Activated CD8-positive, alpha-beta memory T cell treated with anti-CD3 and anti-CD28 coated beads, Interleukin-2, amount 10 ng/mL, durations not matched to agents 7 days and 5 days (primary cell): ENCODE measurements at regions not wholly inside any gene's neighbourhood (a gene's known extent, or its start where the extent isn't known, plus 50 kb on each side); places are given as distances from the start of the nearest gene placed in this dataset.
A peak's percentile ranks its signal among the peaks of the same experiment; 100 is the strongest.
"Not testable (repeated sequence)": the region's sequence is repeated elsewhere in the genome, so short reads cannot be mapped to it uniquely, and the experiment has no call there.

ENCODE experiments used
- ATAC-seq: fragments of 150-1000 bp; cut with Tn5 transposase; one replicate; pipeline ENCODE4 v1.10.0; 2021; ENCODE audit warnings: moderate library complexity
- CTCF ChIA-PET: fragments of 350-600 bp; sonication (Branson Sonifier 250); formaldehyde crosslinking; loops from one replicate; lab custom pipeline; 2021; ENCODE audit warnings: antibody characterized with exemption; lab: Charles Lee
- DNase-seq: peaks from one replicate; pipeline ENCODE4 v3.0.0-alpha.2; 2020
- H3K27ac Mint-ChIP-seq: one replicate; pipeline ENCODE4 v1.8.0; 2021; ENCODE audit warnings: mild to moderate bottlenecking, mixed read lengths
- H3K27me3 Mint-ChIP-seq: one replicate; pipeline ENCODE4 v1.8.0; 2021; ENCODE audit warnings: mixed read lengths
- H3K36me3 Mint-ChIP-seq: one replicate; pipeline ENCODE4 v1.8.0; 2021; ENCODE audit warnings: mild to moderate bottlenecking, mixed read lengths
- H3K4me1 Mint-ChIP-seq: one replicate; pipeline ENCODE4 v1.8.0; 2021; ENCODE audit warnings: mixed read lengths
- H3K4me3 Mint-ChIP-seq: one replicate; pipeline ENCODE4 v1.8.0; 2021; ENCODE audit warnings: mild to moderate bottlenecking, moderate library complexity, mixed read lengths
- H3K9me3 Mint-ChIP-seq: one replicate; pipeline ENCODE4 v1.8.0; 2022; ENCODE audit warnings: low read depth, mixed read lengths

DNA sequence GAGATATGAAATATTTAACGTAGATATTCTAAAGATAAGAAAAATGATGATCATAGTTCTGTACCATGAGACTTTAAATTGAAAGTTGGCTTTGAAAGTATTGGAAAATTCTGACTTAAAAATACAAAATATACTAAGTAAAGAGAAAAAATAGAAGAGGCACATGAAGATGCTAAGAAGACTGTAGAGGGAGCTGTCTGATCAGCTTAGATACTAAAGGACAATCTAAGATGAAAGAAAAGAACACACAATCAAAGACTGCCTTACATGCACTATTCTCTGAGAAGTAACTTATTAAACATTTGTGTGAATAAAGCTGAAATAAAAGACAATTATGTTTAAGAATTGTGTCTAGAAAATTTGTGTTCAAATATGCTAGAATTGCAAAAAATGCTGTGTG, 55.1 kb downstream of the RBMXL2 start:
- Mint-ChIP-seq H3K27ac (no peak overlapping the region), H3K9me3 (no peaks in the 10 kb centered on the region), H3K36me3 (no peaks in the 10 kb centered on the region), H3K27me3 (peaks cover 10% of the 10 kb centered on the region), H3K4me3 (no peak overlapping the region), H3K4me1 (no peaks in the 10 kb centered on the region)
- no peak for ATAC-seq
- no peak for DNase-seq
- CTCF ChIA-PET, result interaction anchor here (1.0 to 1.8 kb wide), 2 partner anchors 14 to 135 kb away, joined by 3 to 4 read pairs; no protein-coding TSS in a partner anchor

GRCh38 chr11:7150104-7150503, 61.3 kb downstream of the RBMXL2 start:
- ATAC-seq, H3K9me3 Mint-ChIP-seq, H3K27me3 Mint-ChIP-seq, CTCF ChIA-PET, H3K27ac Mint-ChIP-seq, H3K4me3 Mint-ChIP-seq, H3K36me3 Mint-ChIP-seq, H3K4me1 Mint-ChIP-seq, DNase-seq: not testable (repeated sequence)

DNA sequence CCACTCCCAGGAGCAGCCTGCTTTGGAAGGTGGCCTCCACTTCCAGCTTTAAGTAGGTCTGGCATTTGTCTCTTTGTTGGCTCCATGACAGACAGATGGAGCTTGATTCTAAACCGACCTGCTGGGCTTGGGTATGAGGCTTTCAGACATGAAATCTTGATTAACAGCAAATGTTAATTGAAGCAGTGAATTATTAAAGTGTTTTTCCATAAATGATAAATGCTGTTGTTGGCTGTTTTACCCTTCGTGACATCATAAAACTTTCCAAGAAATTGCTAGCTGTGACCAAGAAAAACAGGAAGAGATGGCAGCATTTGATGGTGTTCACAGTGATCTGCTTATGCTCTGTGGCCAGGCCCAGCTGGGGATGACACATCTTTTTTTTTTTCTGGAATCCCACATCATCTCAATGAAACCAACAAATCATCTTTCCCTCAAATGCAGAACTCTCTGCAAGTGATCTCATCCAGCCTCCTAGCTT, 66.1 kb downstream of the RBMXL2 start:
- Mint-ChIP-seq H3K36me3 (no peaks in the 10 kb centered on the region), H3K4me1 (peaks cover 17% of the 10 kb centered on the region), H3K27me3 (peaks cover 2% of the 10 kb centered on the region), H3K27ac (peak overlapping the region; percentile 5), H3K4me3 (no peak overlapping the region), H3K9me3 (no peaks in the 10 kb centered on the region)
- DNase-seq (no peak), ATAC-seq (no peak)
- CTCF ChIA-PET, result interaction anchor here (0.7 kb wide), 1 partner anchor 123 kb away, joined by 3 read pairs; no protein-coding TSS in a partner anchor

DNA sequence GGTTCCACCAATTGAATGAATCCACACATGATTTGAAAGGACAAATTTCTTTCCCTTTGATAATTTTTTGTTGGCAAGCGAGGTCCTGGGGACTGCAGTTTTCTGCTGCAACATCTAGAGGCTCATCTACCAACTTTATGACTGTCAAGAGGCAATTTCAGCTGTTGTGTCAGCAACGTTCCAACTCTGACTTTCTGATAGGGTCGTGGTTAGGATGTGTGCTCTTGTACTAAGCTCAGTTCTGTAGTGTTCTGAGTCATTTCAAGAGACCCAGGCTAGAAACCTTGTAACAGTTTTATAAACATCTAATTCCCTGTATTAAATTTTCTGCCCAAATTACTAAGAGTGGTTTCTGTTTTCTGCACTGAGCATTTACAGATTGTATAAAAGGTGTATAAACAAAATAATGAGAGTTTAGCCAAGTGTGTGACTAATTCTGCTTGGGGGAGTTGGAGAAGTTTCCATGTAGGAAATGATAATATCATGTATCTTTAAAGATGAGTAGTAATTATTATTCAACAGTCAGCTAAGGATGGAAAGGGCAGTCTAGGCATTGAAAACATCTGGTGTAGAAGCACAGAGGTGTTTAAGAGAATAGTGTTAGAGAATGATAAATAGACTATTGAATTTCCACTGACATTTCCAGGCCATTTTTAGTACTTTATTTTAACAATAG, 72.2 kb downstream of the RBMXL2 start:
- Mint-ChIP-seq H3K4me1 (peaks cover 14% of the 10 kb centered on the region), H3K9me3 (no peaks in the 10 kb centered on the region), H3K4me3 (no peak overlapping the region), H3K27me3 (peaks cover 8% of the 10 kb centered on the region), H3K36me3 (no peaks in the 10 kb centered on the region), H3K27ac (peak overlapping the region; percentile 33)
- CTCF ChIA-PET, result no interaction called here
- peak; percentile 47 for DNase-seq
- ATAC-seq, result peak; percentile 96

- Mint-ChIP-seq H3K4me1 (peaks cover 2% of the 10 kb centered on the region), H3K36me3 (no peaks in the 10 kb centered on the region), H3K27ac (no peak overlapping the region), H3K9me3 (no peaks in the 10 kb centered on the region), H3K27me3 (peaks cover 8% of the 10 kb centered on the region), H3K4me3 (no peak overlapping the region)
- CTCF ChIA-PET, result no interaction called here
- DNase-seq (no peak), ATAC-seq (no peak)
These were observed 77.1 kb downstream of the RBMXL2 start for GRCh38 chr11:7165911-7166310.

- no peaks in the 10 kb centered on the region for H3K36me3 Mint-ChIP-seq
- no peak overlapping the region for H3K27ac Mint-ChIP-seq
- CTCF ChIA-PET, result no interaction called here
- H3K4me3 Mint-ChIP-seq, result no peak overlapping the region
- DNase-seq (no peak), ATAC-seq (no peak)
- no peaks in the 10 kb centered on the region for H3K9me3 Mint-ChIP-seq
- H3K27me3 Mint-ChIP-seq, result peaks cover 7% of the 10 kb centered on the region
- no peaks in the 10 kb centered on the region for H3K4me1 Mint-ChIP-seq
These were observed 79.4 kb downstream of the RBMXL2 start for GRCh38 chr11:7167976-7168740.

GRCh38 chr11:7168741-7168990, 79.9 kb downstream of the RBMXL2 start:
- Mint-ChIP-seq H3K36me3 (no peaks in the 10 kb centered on the region), H3K27me3 (peaks cover 2% of the 10 kb centered on the region), H3K4me1 (no peaks in the 10 kb centered on the region), H3K4me3 (no peak overlapping the region), H3K27ac (no peak overlapping the region), H3K9me3 (no peaks in the 10 kb centered on the region)
- CTCF ChIA-PET, result no interaction called here
- ATAC-seq (no peak), DNase-seq (no peak)

DNA sequence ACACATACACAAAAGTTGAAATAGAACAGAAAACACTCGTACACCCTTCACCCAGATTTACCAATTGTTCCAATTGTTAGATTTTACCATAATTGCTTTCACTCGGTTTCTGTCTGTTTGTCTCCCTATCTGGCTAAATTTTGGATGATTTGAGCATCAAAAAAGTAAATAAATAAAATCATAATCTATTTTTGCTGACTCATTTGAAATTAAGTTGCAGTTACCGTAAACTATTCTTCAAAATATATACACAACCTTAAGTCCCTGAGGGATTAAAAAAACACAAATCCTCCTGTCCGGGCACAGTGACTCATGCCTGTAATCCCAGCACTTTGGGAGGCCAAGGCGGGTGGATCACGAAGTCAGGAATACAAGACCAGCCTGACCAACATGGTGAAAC, 81.3 kb upstream of the SYT9 start:
- peaks cover 2% of the 10 kb centered on the region for H3K27me3 Mint-ChIP-seq
- H3K36me3 Mint-ChIP-seq, result no peaks in the 10 kb centered on the region
- CTCF ChIA-PET, result no interaction called here
- DNase-seq (no peak), ATAC-seq (no peak)
- H3K4me1 Mint-ChIP-seq, result no peaks in the 10 kb centered on the region
- H3K4me3 Mint-ChIP-seq, result no peak overlapping the region
- H3K9me3 Mint-ChIP-seq, result no peaks in the 10 kb centered on the region
- H3K27ac Mint-ChIP-seq, result no peak overlapping the region

DNA sequence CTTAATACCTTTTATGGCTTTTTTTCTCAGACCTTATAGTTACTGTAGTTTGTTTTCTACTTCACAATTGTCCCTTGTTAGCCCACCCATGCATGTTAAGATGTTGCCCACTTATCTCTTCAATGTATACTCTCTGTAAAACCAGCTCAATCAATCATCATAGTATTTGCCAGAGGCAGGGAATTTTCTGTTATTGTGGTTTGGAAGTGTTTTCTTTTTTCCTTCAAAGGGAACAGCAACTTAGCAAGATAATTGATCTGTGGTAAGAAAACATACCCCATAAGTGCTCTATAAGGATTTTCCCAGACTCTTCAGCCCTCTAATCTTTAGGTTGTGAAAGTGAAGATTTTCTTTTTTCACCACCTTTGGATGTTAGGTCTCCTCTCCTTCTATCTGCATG, 76.7 kb upstream of the SYT9 start:
- Mint-ChIP-seq H3K36me3 (no peaks in the 10 kb centered on the region), H3K27ac (no peak overlapping the region), H3K9me3 (no peaks in the 10 kb centered on the region), H3K27me3 (peaks cover 2% of the 10 kb centered on the region), H3K4me3 (no peak overlapping the region), H3K4me1 (no peaks in the 10 kb centered on the region)
- no peak for DNase-seq
- CTCF ChIA-PET, result no interaction called here
- ATAC-seq, result no peak

GRCh38 chr11:7186190-7186589, 65.5 kb upstream of the SYT9 start:
- CTCF ChIA-PET, result no interaction called here
- Mint-ChIP-seq H3K4me1 (no peaks in the 10 kb centered on the region), H3K9me3 (no peaks in the 10 kb centered on the region), H3K4me3 (no peak overlapping the region), H3K27ac (no peak overlapping the region), H3K36me3 (no peaks in the 10 kb centered on the region), H3K27me3 (peaks cover 14% of the 10 kb centered on the region)
- ATAC-seq, result no peak
- DNase-seq, result no peak

- Mint-ChIP-seq H3K4me1 (no peaks in the 10 kb centered on the region), H3K4me3 (no peak overlapping the region), H3K27ac (no peak overlapping the region), H3K9me3 (no peaks in the 10 kb centered on the region), H3K36me3 (no peaks in the 10 kb centered on the region), H3K27me3 (peaks cover 14% of the 10 kb centered on the region)
- CTCF ChIA-PET, result no interaction called here
- no peak for DNase-seq
- no peak for ATAC-seq
These were observed 65.0 kb upstream of the SYT9 start for GRCh38 chr11:7186676-7187075.

DNA sequence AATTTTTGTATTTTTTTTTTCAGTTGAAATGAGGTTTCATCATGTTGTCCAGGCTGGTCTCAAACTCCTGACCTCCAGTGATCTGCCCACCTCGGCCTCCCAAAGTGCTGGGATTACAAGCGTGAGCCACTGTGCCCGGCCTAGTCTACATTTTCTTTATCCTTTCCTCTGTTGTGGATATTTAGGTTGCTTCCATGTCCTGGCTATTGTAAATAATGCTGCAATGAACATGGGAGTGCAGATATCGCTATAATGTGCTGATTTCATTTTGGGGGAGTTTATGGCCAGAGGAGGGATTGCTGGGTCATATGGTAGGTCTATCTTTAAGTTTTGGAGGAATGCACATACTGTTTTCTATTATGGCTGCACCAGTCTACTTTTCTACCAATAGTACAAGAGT, 58.9 kb upstream of the SYT9 start:
- CTCF ChIA-PET, H3K9me3 Mint-ChIP-seq, H3K27ac Mint-ChIP-seq, DNase-seq, H3K27me3 Mint-ChIP-seq, H3K4me1 Mint-ChIP-seq, ATAC-seq, H3K36me3 Mint-ChIP-seq, H3K4me3 Mint-ChIP-seq: not testable (repeated sequence)

DNA sequence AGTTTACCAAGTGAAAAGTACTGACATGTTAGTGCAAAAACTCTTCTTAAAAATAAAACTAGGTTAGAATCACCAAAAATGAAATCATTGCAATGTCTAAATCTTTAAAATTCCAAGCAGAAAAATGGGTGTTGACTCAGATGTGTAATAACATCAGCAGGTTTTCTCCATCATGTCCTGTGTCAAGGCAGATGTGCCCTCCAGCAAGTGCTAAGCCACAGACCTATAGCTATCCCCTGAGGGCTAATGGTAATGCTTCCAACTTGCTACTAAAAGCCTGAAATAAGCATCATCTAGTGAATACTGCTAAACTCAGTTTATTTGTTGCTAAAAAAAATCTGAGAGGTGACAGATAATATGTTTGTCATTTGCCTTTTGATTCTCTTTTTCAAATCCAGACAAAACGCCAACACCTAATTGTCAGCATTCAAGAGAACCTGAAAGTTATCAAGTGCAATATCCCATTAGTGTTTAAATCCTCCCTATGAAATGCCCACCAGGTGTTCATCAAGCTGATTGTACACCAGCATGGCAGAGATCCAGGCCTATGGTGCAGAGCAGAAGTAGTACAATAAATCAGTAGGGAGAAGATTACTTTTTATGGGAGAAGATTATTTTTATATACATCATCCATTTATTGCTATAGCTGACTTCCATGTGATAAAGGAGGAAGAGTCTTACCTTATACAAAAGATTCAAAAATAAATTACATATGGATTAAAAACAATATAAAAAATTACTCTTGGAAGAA, 55.1 kb upstream of the SYT9 start:
- DNase-seq (no peak), ATAC-seq (no peak)
- Mint-ChIP-seq H3K27me3 (peaks cover 3% of the 10 kb centered on the region), H3K4me1 (no peaks in the 10 kb centered on the region), H3K36me3 (no peaks in the 10 kb centered on the region), H3K4me3 (no peak overlapping the region), H3K27ac (no peak overlapping the region), H3K9me3 (no peaks in the 10 kb centered on the region)
- CTCF ChIA-PET, result no interaction called here

GRCh38 chr11:7197469-7197868, 54.2 kb upstream of the SYT9 start:
- H3K4me1 Mint-ChIP-seq, result no peaks in the 10 kb centered on the region
- no peak overlapping the region for H3K4me3 Mint-ChIP-seq
- H3K36me3 Mint-ChIP-seq, result no peaks in the 10 kb centered on the region
- CTCF ChIA-PET, result no interaction called here
- no peak overlapping the region for H3K27ac Mint-ChIP-seq
- no peak for DNase-seq
- peaks cover 3% of the 10 kb centered on the region for H3K27me3 Mint-ChIP-seq
- ATAC-seq, result no peak
- H3K9me3 Mint-ChIP-seq, result no peaks in the 10 kb centered on the region
